ENCODE measurements at regions not wholly inside any gene's neighbourhood (a gene's known extent, or its start where the extent isn't known, plus 50 kb on each side); places are given as distances from the start of the nearest gene placed in this dataset.

DNA sequence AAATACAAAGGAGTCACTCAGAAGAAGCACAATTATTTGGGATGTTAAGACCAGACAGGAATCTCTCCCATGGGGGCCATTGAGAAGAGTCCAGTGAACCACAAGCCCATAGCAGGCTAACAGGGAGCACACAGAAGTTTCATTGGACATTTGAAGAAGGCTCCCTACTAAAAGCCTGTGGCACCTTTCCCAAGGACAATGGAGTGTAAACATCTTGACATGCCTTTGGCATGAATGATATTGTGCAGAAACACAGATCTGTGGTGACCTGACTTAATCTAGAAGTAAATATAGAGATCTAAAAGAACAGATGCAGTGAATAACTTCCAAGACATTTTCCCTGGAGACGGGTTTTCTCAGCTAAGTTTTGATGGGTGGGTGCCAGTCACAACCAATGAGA lies 221.5 kb downstream of the EPHA4 start:
- no peak for DNase-seq (ENCODE audit: insufficient read length, low spot score, missing footprints)
- Histone ChIP-seq H2AFZ (ENCODE audit: low read length) (no peak overlapping the region), H3K4me2 (ENCODE audit: insufficient read depth, low read length) (no peak overlapping the region), H3K79me2 (ENCODE audit: insufficient read depth, low read length) (no peaks in the 10 kb centered on the region), H3K36me3 (ENCODE audit: insufficient read depth, low read length) (no peaks in the 10 kb centered on the region), H3K4me1 (ENCODE audit: insufficient read depth, low read length) (no peaks in the 10 kb centered on the region), H3K4me3 (ENCODE audit: insufficient read depth, low read length) (no peak overlapping the region), H3K27ac (ENCODE audit: low read depth, low read length) (no peak overlapping the region), H3K9me3 (ENCODE audit: low read depth, low read length) (no peaks in the 10 kb centered on the region), H4K20me1 (ENCODE audit: insufficient read depth, low read length) (no peaks in the 10 kb centered on the region), H3K27me3 (ENCODE audit: insufficient read depth, low read length) (no peaks in the 10 kb centered on the region)
- TF ChIP-seq, protein P1, sequence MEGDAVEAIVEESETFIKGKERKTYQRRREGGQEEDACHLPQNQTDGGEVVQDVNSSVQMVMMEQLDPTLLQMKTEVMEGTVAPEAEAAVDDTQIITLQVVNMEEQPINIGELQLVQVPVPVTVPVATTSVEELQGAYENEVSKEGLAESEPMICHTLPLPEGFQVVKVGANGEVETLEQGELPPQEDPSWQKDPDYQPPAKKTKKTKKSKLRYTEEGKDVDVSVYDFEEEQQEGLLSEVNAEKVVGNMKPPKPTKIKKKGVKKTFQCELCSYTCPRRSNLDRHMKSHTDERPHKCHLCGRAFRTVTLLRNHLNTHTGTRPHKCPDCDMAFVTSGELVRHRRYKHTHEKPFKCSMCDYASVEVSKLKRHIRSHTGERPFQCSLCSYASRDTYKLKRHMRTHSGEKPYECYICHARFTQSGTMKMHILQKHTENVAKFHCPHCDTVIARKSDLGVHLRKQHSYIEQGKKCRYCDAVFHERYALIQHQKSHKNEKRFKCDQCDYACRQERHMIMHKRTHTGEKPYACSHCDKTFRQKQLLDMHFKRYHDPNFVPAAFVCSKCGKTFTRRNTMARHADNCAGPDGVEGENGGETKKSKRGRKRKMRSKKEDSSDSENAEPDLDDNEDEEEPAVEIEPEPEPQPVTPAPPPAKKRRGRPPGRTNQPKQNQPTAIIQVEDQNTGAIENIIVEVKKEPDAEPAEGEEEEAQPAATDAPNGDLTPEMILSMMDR (IDR thresholded peaks at IDR 0.05; ENCODE audit: extremely low read depth, low read depth, low read length): no peak

DNA sequence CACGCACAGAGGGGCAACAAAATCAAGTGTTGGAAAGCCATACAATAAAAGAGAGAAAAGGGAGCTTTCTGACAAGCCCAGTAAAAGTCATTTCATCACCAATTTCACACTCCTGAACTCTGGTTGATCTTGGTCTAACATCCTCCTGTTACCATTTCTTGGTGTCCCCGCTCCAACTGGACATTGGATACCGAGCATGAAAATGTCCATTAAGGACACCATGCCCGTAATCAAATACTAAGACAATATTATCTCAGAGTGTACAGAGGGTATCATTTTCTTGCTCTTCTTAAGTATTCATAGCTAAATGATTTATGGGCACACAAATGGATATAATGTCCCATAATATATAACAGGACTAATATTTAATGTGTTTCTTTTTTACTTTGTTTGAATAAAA lies 218.9 kb downstream of the EPHA4 start:
- DNase-seq (ENCODE audit: insufficient read length, low spot score, missing footprints): no peak

DNA sequence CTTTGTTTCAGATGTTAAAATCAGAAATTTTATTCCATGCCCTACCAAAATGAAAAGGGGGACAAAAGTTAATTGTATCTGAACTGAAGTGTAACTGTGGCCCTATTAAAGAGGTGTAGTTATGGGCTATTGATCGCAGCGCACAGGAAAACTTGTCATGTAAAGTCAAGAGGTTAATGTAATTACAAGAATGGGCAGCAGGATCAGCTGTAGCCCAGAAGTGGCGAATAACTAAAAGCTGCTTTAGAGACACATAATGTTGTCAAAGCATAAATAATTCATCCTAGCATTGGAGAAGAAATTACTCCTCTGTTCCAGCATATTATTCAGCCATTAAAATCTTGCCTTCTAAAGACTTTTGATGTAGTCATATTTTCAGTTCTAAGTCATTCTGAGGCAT lies 211.8 kb downstream of the EPHA4 start:
- Histone ChIP-seq H3K27me3 (ENCODE audit: insufficient read depth, low read length) (no peaks in the 10 kb centered on the region), H2AFZ (ENCODE audit: low read length) (no peak overlapping the region), H3K4me3 (ENCODE audit: insufficient read depth, low read length) (no peak overlapping the region), H3K36me3 (ENCODE audit: insufficient read depth, low read length) (no peaks in the 10 kb centered on the region), H3K27ac (ENCODE audit: low read depth, low read length) (no peak overlapping the region), H3K79me2 (ENCODE audit: insufficient read depth, low read length) (no peaks in the 10 kb centered on the region), H3K4me1 (ENCODE audit: insufficient read depth, low read length) (no peaks in the 10 kb centered on the region), H3K9me3 (ENCODE audit: low read depth, low read length) (no peaks in the 10 kb centered on the region), H3K4me2 (ENCODE audit: insufficient read depth, low read length) (no peak overlapping the region), H4K20me1 (ENCODE audit: insufficient read depth, low read length) (no peaks in the 10 kb centered on the region)
- DNase-seq (ENCODE audit: insufficient read length, low spot score, missing footprints): no peak
- TF ChIP-seq, protein P1 (IDR thresholded peaks at IDR 0.05; ENCODE audit: extremely low read depth, low read depth, low read length): no peak

More for the DNA sequence above, 218.9 kb downstream of the EPHA4 start:
- Histone ChIP-seq H3K36me3 (ENCODE audit: insufficient read depth, low read length) (no peaks in the 10 kb centered on the region), H3K27ac (ENCODE audit: low read depth, low read length) (no peak overlapping the region), H3K4me3 (ENCODE audit: insufficient read depth, low read length) (no peak overlapping the region), H2AFZ (ENCODE audit: low read length) (no peak overlapping the region), H3K4me2 (ENCODE audit: insufficient read depth, low read length) (no peak overlapping the region), H3K4me1 (ENCODE audit: insufficient read depth, low read length) (no peaks in the 10 kb centered on the region), H3K9me3 (ENCODE audit: low read depth, low read length) (no peaks in the 10 kb centered on the region), H4K20me1 (ENCODE audit: insufficient read depth, low read length) (no peaks in the 10 kb centered on the region), H3K27me3 (ENCODE audit: insufficient read depth, low read length) (no peaks in the 10 kb centered on the region), H3K79me2 (ENCODE audit: insufficient read depth, low read length) (no peaks in the 10 kb centered on the region)
- TF ChIP-seq, protein P1 (IDR thresholded peaks at IDR 0.05; ENCODE audit: extremely low read depth, low read depth, low read length): no peak

DNA sequence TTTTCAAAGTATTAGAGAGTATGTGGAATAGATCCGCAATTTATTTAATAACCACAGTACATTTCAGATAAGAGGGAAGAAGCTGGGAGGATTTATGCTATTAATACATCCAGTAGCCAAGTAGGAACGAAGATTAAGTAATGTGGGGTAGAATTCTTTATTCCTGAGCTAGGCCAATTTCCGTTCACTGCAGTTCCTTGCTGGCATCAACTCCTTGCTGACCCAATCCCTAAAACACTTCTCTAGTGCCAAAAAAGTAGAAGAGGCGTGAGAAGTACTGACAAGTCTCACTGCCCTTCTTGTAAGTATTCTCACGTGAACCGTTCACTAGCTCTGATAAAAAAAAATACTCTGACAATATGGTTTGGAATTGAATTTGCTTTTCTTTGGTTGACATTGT lies 211.4 kb downstream of the EPHA4 start:
- no peaks in the 10 kb centered on the region for H3K27me3 ChIP-seq (ENCODE audit: insufficient read depth, low read length)
- no peaks in the 10 kb centered on the region for H3K4me1 ChIP-seq (ENCODE audit: insufficient read depth, low read length)
- no peaks in the 10 kb centered on the region for H3K36me3 ChIP-seq (ENCODE audit: insufficient read depth, low read length)
- no peak overlapping the region for H3K27ac ChIP-seq (ENCODE audit: low read depth, low read length)
- H3K4me2 ChIP-seq (ENCODE audit: insufficient read depth, low read length): no peak overlapping the region
- H4K20me1 ChIP-seq (ENCODE audit: insufficient read depth, low read length): no peaks in the 10 kb centered on the region
- H2AFZ ChIP-seq (ENCODE audit: low read length): no peak overlapping the region
- TF ChIP-seq, protein P1 (IDR thresholded peaks at IDR 0.05; ENCODE audit: extremely low read depth, low read depth, low read length): no peak
- no peak for DNase-seq (ENCODE audit: insufficient read length, low spot score, missing footprints)
- H3K4me3 ChIP-seq (ENCODE audit: insufficient read depth, low read length): no peak overlapping the region
- H3K9me3 ChIP-seq (ENCODE audit: low read depth, low read length): no peaks in the 10 kb centered on the region
- H3K79me2 ChIP-seq (ENCODE audit: insufficient read depth, low read length): no peaks in the 10 kb centered on the region
